ENCODE measurements at regions not wholly inside any gene's neighbourhood (a gene's known extent, or its start where the extent isn't known, plus 50 kb on each side); places are given as distances from the start of the nearest gene placed in this dataset.
"Not testable (repeated sequence)": the region's sequence is repeated elsewhere in the genome, so short reads cannot be mapped to it uniquely, and the experiment has no call there.

GRCh38 chr1:157198619-157199420 lies 60.6 kb upstream of the ETV3 start:
- TF ChIP-seq POLR2A (IDR thresholded peaks at IDR 0.05) (no peak), EP300 (IDR thresholded peaks at IDR 0.05) (no peak), CTCF (IDR thresholded peaks at IDR 0.05) (no peak)
- Histone ChIP-seq H3K27me3 (no peaks in the 10 kb centered on the region), H3K4me3 (no peak overlapping the region), H3K27ac (no peak overlapping the region), H3K36me3 (no peaks in the 10 kb centered on the region), H3K4me1 (ENCODE audit: insufficient read depth) (no peaks in the 10 kb centered on the region), H3K9me3 (no peaks in the 10 kb centered on the region)
- DNase-seq: no peak
- 73 to 90% (median 79%) methylated on average over 8 of the region's 8 CpGs for WGBS, 3 donors
- intact Hi-C loops (cut with DNase I): loop anchor here in 1 of 4 donors (10.0 kb wide), 1 partner anchor 296 kb away; no protein-coding TSS in a partner anchor

GRCh38 chr1:157197906-157198435 lies 59.8 kb upstream of the ETV3 start:
- Histone ChIP-seq H3K36me3 (no peaks in the 10 kb centered on the region), H3K27me3 (no peaks in the 10 kb centered on the region), H3K4me3 (no peak overlapping the region), H3K4me1 (ENCODE audit: insufficient read depth) (no peaks in the 10 kb centered on the region), H3K27ac (no peak overlapping the region), H3K9me3 (no peaks in the 10 kb centered on the region)
- WGBS, 3 donors: 77 to 83% (median 82%) methylated on average over 7 of the region's 7 CpGs
- intact Hi-C loops (cut with DNase I): loop anchor here in 1 of 4 donors (10.0 kb wide), 1 partner anchor 297 kb away; no protein-coding TSS in a partner anchor
- DNase-seq: no peak
- TF ChIP-seq CTCF (IDR thresholded peaks at IDR 0.05) (no peak), POLR2A (IDR thresholded peaks at IDR 0.05) (no peak), EP300 (IDR thresholded peaks at IDR 0.05) (no peak)

- not testable (repeated sequence) for H3K27ac ChIP-seq; H3K4me3 ChIP-seq; H3K27me3 ChIP-seq; H3K36me3 ChIP-seq; DNase-seq; H3K9me3 ChIP-seq; H3K4me1 ChIP-seq (ENCODE audit: insufficient read depth)
- WGBS, 3 donors: 23 to 34% (median 34%) methylated on average over 9 to 10 of the region's 11 CpGs
- intact Hi-C loops (cut with DNase I): loop anchor here in 1 of 4 donors (10.0 kb wide), 1 partner anchor 298 kb away; no protein-coding TSS in a partner anchor
Observed at GRCh38 chr1:157196670-157197456, 58.7 kb upstream of the ETV3 start.

- Histone ChIP-seq H3K9me3 (no peaks in the 10 kb centered on the region), H3K27ac (no peak overlapping the region), H3K4me1 (ENCODE audit: insufficient read depth) (no peaks in the 10 kb centered on the region), H3K36me3 (no peaks in the 10 kb centered on the region), H3K4me3 (no peak overlapping the region), H3K27me3 (no peaks in the 10 kb centered on the region)
- 81 to 100% (median 100%) methylated on average over 2 of the region's 2 CpGs for WGBS, 3 donors
- no peak for TF ChIP-seq EP300 (IDR thresholded peaks at IDR 0.05)
- no peak for TF ChIP-seq POLR2A (IDR thresholded peaks at IDR 0.05)
- no peak for TF ChIP-seq CTCF (IDR thresholded peaks at IDR 0.05)
- intact Hi-C loops (cut with DNase I): loop anchor here in 1 of 4 donors (10.0 kb wide), 1 partner anchor 299 kb away; no protein-coding TSS in a partner anchor
- no peak for DNase-seq
Observed at GRCh38 chr1:157196245-157196543, 58.0 kb upstream of the ETV3 start.
